Heart left ventricle (tissue), 16 donors: ENCODE measurements at regions not wholly inside any gene's neighbourhood (a gene's known extent, or its start where the extent isn't known, plus 50 kb on each side); places are given as distances from the start of the nearest gene placed in this dataset.
A peak's percentile ranks its signal among the peaks of the same experiment; 100 is the strongest.

Experiments
- ATAC-seq, 4 donors: fragments of 200-7000 bp; cut with Tn5 transposase; one replicate each; pipeline ENCODE4 v1.9.1; 2020 to 2022; ENCODE audit warnings: moderate library complexity in 4 of 4, mild to moderate bottlenecking in 3 of 4, moderate number of reproducible peaks in 1 of 4
- DNase-seq, 5 donors: peaks; one replicate each; pipeline ENCODE4 v3.0.0-alpha.2; 2020
- H3K27ac ChIP-seq, 12 donors: fragments of 200-600 bp; sonication (generic) in 4 of 12; one replicate each; pipeline versions ENCODE4 v1.5.0 to v1.8.0; 2016 to 2022; ENCODE audit warnings: mild to moderate bottlenecking in 2 of 12
- H3K27me3 ChIP-seq, 9 donors: fragments of 200-600 bp; sonication (generic) in 2 of 9; one replicate each; pipeline versions ENCODE4 v1.5.1 to v1.8.0; 2016 to 2022; ENCODE audit warnings: mild to moderate bottlenecking in 3 of 9
- H3K36me3 ChIP-seq, 9 donors: fragments of 200-600 bp; sonication (generic) in 2 of 9; one replicate each; pipeline versions ENCODE4 v1.5.0 to v1.8.0; 2018 to 2022; ENCODE audit warnings: mild to moderate bottlenecking in 2 of 9
- H3K4me1 ChIP-seq, 12 donors: fragments of 200-600 bp; sonication (generic) in 4 of 12; one replicate each; pipeline versions ENCODE4 v1.5.0 to v1.8.0; 2016 to 2022; ENCODE audit warnings: mild to moderate bottlenecking in 3 of 12
- H3K4me3 ChIP-seq, 12 donors: fragments of 200-600 bp; sonication (generic) in 4 of 12; one replicate each; pipeline versions ENCODE4 v1.5.0 to v1.8.0; 2017 to 2022; ENCODE audit warnings: mild to moderate bottlenecking in 9 of 12, moderate library complexity in 4 of 12
- H3K9me3 ChIP-seq, 12 donors: fragments of 200-600 bp; sonication (generic) in 4 of 12; one replicate each; pipeline versions ENCODE4 v1.5.0 to v1.8.0; 2016 to 2022; ENCODE audit warnings: mild to moderate bottlenecking in 1 of 12
- POLR2A ChIP-seq, 2 donors: fragments of 450-650 bp; IDR thresholded peaks; one replicate each; pipeline ENCODE4 v1.6.1; 2017; ENCODE audit warnings: antibody characterized with exemption in 2 of 2, mild to moderate bottlenecking in 2 of 2, moderate library complexity in 2 of 2
- WGBS, 4 donors: extraction: QIAGEN DNeasy Blood & Tissue Kit in 2 of 4; methylation state at CpG; one replicate each; pipeline versions ENCODE4 v1.1.5 to v1.1.7; 2013 to 2018; 5-methylcytosine and 5-hydroxymethylcytosine counted together
- intact Hi-C, 10 donors: fragments of 100-400 bp; cut with DNase I; formaldehyde crosslinking; loops; one replicate each; pipeline versions ENCODE4 v1.11.1 to v1.14.2; 2022
- TF ChIP-seq, protein P1 (sequence below), 12 donors: fragments of 200-600 bp; sonication (generic) in 4 of 12; IDR thresholded peaks; one replicate each; pipeline versions ENCODE4 v1.5.0 to v1.8.0; 2018 to 2022; ENCODE audit warnings: antibody characterized with exemption in 12 of 12, mild to moderate bottlenecking in 5 of 12
- donor health status: ischemic (EF 13 %, LVEDD 7.1; RV severe dilation, severe dysfunction).
- donor health status: healthy with polysubstance abuse.
- donor health status: DM: no; HTN: yes; CAD: no.
- donor health status: DM: no; HTN: no; CAD: no.
- donor health status: ischemic (EF 25% LVEDD 6.9; RV normal size, moderate dysfunction).
- donor health status: ischemic (EF 25% LVEDD 5.7; RV mildly dilated, moderate dysfunction).
- donor health status: healthy.
- donor health status: DM: yes; HTN: yes; CAD: no.
- donor health status: ischemic (EF 35%, LVEDD 5.7; RV mildly dilated, moderate dysfunction).
- donor health status: nonischemic (EF 11% LVEDD 7.7; RV severe dilation, severe dysfunction).
- donor health status: DM: yes; HTN: yes; CAD: no.
- donor health status: PGD.
- donor health status: ischemic (EF 29% LVEDD 5.4; RV normal size, mild dysfunction).
- donor health status: nonischemic (EF 23%, LVEDD 6.1; RV moderate dilation, normal function).

DNA sequence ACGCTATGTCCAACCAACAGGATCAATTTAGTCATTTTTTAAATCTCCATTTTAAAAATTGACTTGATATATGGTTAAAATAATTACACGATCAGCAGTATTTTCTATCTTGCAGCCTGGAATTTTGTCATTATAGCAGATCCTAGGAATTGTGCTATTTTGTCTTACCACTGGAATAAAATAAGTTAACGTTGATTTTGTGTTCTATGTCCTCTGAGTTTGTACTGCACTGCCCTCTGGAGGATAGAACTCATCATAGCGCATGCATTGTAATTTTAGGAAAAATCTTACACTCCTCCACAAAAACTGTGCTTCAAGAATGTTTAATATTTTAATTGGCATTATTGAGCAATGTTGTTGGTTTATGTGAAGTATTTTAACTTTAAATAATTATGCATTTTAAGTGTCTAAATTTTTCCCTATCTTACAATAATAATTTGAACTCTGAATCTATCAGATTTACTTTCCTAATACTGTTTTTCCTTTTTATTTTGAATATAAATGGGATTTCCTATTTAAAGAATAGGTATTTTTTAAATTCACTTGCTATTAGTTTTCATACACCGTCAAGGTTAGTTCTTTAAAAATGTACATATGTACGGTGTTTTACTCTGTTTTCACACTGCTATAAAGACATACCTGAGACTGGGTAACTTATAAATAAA lies 220.1 kb downstream of the PPP1R3A start:
- Histone ChIP-seq H3K4me3 (no peak overlapping the region), H3K4me1 (no peaks in the 10 kb centered on the region), H3K36me3 (no peaks in the 10 kb centered on the region), H3K9me3 (no peaks in the 10 kb centered on the region), H3K27ac (no peak overlapping the region), H3K27me3 (no peaks in the 10 kb centered on the region)
- intact Hi-C loops, result loop anchor here in 9 of 10 donors (2.0 to 10.0 kb wide), 7 partner anchors 284 to 1144 kb away; no protein-coding TSS in a partner anchor
- 41 to 43% (median 41%) methylated on average over 6 of the region's 6 CpGs for WGBS, 4 donors
- ATAC-seq (no peak), DNase-seq (no peak)
- TF ChIP-seq POLR2A (IDR thresholded peaks at IDR 0.05), result no peak
- TF ChIP-seq, protein P1, sequence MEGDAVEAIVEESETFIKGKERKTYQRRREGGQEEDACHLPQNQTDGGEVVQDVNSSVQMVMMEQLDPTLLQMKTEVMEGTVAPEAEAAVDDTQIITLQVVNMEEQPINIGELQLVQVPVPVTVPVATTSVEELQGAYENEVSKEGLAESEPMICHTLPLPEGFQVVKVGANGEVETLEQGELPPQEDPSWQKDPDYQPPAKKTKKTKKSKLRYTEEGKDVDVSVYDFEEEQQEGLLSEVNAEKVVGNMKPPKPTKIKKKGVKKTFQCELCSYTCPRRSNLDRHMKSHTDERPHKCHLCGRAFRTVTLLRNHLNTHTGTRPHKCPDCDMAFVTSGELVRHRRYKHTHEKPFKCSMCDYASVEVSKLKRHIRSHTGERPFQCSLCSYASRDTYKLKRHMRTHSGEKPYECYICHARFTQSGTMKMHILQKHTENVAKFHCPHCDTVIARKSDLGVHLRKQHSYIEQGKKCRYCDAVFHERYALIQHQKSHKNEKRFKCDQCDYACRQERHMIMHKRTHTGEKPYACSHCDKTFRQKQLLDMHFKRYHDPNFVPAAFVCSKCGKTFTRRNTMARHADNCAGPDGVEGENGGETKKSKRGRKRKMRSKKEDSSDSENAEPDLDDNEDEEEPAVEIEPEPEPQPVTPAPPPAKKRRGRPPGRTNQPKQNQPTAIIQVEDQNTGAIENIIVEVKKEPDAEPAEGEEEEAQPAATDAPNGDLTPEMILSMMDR (IDR thresholded peaks at IDR 0.05), result peak; percentile 45 to 71 (median 62)

DNA sequence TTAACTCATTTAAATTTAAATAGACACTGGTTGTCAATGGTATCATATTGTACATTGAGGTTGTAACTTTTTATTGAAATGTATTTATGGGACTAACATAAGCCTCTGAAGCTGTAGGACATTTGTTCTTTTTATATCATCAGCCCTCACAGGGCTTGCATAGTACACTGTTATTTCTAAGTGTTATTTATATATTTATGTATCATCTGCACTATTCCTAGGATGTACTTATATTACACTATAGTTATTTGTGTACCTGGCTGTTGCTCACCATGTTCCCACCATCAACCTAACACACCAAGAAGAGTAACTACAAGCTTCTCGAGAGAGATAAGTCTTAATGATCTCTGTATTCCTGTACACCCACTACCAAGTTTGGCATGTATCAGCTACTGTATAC lies 224.7 kb downstream of the PPP1R3A start:
- DNase-seq (no peak), ATAC-seq (no peak)
- intact Hi-C loops, result loop anchor here in 6 of 10 donors (10.0 kb wide), 5 partner anchors 279 to 1139 kb away; no protein-coding TSS in a partner anchor
- Histone ChIP-seq H3K36me3 (no peaks in the 10 kb centered on the region), H3K27me3 (no peaks in the 10 kb centered on the region), H3K9me3 (no peaks in the 10 kb centered on the region), H3K4me1 (no peaks in the 10 kb centered on the region), H3K27ac (no peak overlapping the region), H3K4me3 (no peak overlapping the region)
- no peak for TF ChIP-seq POLR2A (IDR thresholded peaks at IDR 0.05)
- TF ChIP-seq, protein P1 (IDR thresholded peaks at IDR 0.05), result no peak
- WGBS, 4 donors, result 75 to 85% (median 84%) methylated on average over 1 of the region's 1 CpG

DNA sequence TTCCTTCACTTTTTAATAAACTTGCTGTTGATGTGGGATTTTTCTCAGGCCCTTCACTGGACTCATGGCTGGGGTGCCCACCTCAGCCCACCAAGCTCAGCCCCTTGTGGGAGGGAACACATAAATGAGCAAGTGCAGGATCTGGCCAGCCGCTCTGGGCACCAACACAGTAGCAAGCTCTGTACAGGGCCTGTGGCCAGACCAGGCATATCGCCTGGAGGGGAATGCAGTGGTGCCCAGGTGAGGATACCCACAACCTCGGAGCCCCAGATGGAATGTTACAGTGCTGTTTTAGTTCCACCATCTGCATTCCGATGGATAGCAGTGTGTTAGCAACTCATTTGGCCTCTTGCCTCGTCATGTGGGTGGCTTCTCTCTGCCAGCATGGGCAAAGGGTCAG lies 234.6 kb downstream of the PPP1R3A start:
- WGBS, 4 donors, result 63 to 82% (median 77%) methylated on average over 2 to 5 of the region's 5 CpGs
- Histone ChIP-seq H3K9me3 (peaks cover 0 to 6% (median 0%) of the 10 kb centered on the region in 12 donors), H3K36me3 (no peaks in the 10 kb centered on the region), H3K4me3 (no peak overlapping the region), H3K27me3 (no peaks in the 10 kb centered on the region), H3K4me1 (no peaks in the 10 kb centered on the region), H3K27ac (no peak overlapping the region)
- ATAC-seq (peak in 1 of 4 donors; percentile 15), DNase-seq (no peak)
- intact Hi-C loops, result no loop called here
- TF ChIP-seq, protein P1 (IDR thresholded peaks at IDR 0.05), result no peak
- no peak for TF ChIP-seq POLR2A (IDR thresholded peaks at IDR 0.05)

DNA sequence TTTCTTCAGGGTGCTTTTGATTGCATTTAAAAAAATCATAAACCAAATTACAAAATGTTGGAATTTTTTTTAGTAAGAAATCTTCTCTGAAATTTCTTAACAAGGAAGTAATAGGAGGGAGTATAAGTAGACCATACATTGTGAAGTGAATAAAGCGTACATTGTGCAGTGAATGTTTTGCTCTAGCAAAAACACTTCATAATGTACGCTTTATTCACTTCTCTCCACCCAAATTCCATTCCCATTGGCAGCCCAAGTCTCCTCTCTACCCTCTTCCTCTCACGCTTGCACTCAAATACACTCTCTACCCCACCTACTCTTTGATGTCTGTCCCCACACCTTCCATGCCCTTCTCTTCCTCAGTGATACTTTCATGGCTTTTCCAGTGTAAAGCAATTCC lies 241.0 kb downstream of the PPP1R3A start:
- DNase-seq (no peak), ATAC-seq (no peak)
- intact Hi-C loops, result no loop called here
- Histone ChIP-seq H3K4me3 (no peak overlapping the region), H3K27ac (no peak overlapping the region), H3K36me3 (no peaks in the 10 kb centered on the region), H3K4me1 (no peaks in the 10 kb centered on the region), H3K27me3 (no peaks in the 10 kb centered on the region), H3K9me3 (peaks cover 0 to 3% (median 0%) of the 10 kb centered on the region in 12 donors)
- TF ChIP-seq, protein P1 (IDR thresholded peaks at IDR 0.05), result no peak
- no peak for TF ChIP-seq POLR2A (IDR thresholded peaks at IDR 0.05)
- 66 to 83% (median 79%) methylated on average over 3 of the region's 3 CpGs for WGBS, 4 donors
